HCT116 (cell line): ENCODE measurements at regions not wholly inside any gene's neighbourhood (a gene's known extent, or its start where the extent isn't known, plus 50 kb on each side); places are given as distances from the start of the nearest gene placed in this dataset.

ENCODE experiments used
- ATAC-seq: fragments of 200-7000 bp; cut with Tn5 transposase; 2 replicates; pipeline ENCODE4 v1.9.1; 2020; ENCODE audit warnings: mild to moderate bottlenecking, moderate library complexity
- BruUV-seq: library from RNA; stranded (reverse); fragments of 400-500 nt; replicated peaks from 2 replicates; lab custom pipeline; 2021; lab: Mats Ljungman, UMichigan
- CTCF ChIA-PET: fragments of 300-600 bp; sonication (Branson Sonifier 250); formaldehyde crosslinking; loops from one replicate; lab custom pipeline; 2021; ENCODE audit warnings: antibody characterized with exemption; lab: Charles Lee
- POLR2A ChIA-PET: fragments of 300-600, 350-600 bp; sonication (Branson Sonifier 250); formaldehyde crosslinking; loops from one replicate; lab custom pipeline; 2021; ENCODE audit warnings: antibody characterized with exemption; lab: Charles Lee
- RAD21 ChIA-PET, 2 experiments: fragments of 300-600 bp; sonication (Branson Sonifier 250); formaldehyde crosslinking; loops; one replicate each; lab custom pipeline; 2023; ENCODE audit warnings: low total read pairs in 2 of 2; ENCODE audit not compliant: uncharacterized antibody in 2 of 2, unreplicated experiment in 2 of 2, low non-redundant PET in 1 of 2; lab: Charles Lee
- DNase-seq: peaks from one replicate; pipeline ENCODE4 v3.0.0-alpha.2; 2010; ENCODE audit warnings: low read depth, low spot score
- H2AFZ ChIP-seq: fragments of 200-600 bp; shearing (Covaris generic), sonication (generic); 2 replicates; pipeline ENCODE4 v1.6.1; 2017; ENCODE audit warnings: low read depth, mixed run types, mixed read lengths, antibody characterized with exemption, low read length; ENCODE audit not compliant: poor library complexity, severe bottlenecking
- H3K27ac ChIP-seq: 2 replicates; pipeline ENCODE4 v1.5.1; 2012; ENCODE audit warnings: low read depth, low read length
- H3K27me3 ChIP-seq: fragments of 200-600 bp; sonication (generic); 2 replicates; pipeline ENCODE4 v1.6.1; 2016; ENCODE audit warnings: mixed run types, low read length, mixed read lengths; ENCODE audit not compliant: insufficient read depth
- H3K36me3 ChIP-seq, 2 experiments: fragments of 200-500 bp in 1 of 2; fragments of 200-600 bp in 1 of 2; sonication (Bioruptor generic) in 1 of 2; sonication (generic) in 1 of 2; 2 replicates each; pipeline versions ENCODE4 v1.5.1 to v1.6.1; 2014 to 2016; ENCODE audit warnings: low read length in 2 of 2, inconsistent platforms in 1 of 2, mixed read lengths in 1 of 2, mixed run types in 1 of 2; ENCODE audit not compliant: insufficient read depth in 2 of 2, control insufficient read depth in 1 of 2
- H3K4me1 ChIP-seq, 2 experiments: fragments of 200-600 bp in 1 of 2; sonication (generic) in 1 of 2; 2 replicates each; pipeline versions ENCODE4 v1.5.1 to v1.6.1; 2012 to 2017; ENCODE audit warnings: low read length in 2 of 2, inconsistent platforms in 1 of 2, mild to moderate bottlenecking in 1 of 2, mixed read lengths in 1 of 2, mixed run types in 1 of 2, moderate library complexity in 1 of 2; ENCODE audit not compliant: insufficient read depth in 2 of 2, control insufficient read depth in 1 of 2
- H3K4me2 ChIP-seq: fragments of 200-600 bp; sonication (generic); 2 replicates; pipeline ENCODE4 v1.6.1; 2017; ENCODE audit warnings: mixed run types, low read length, mixed read lengths
- H3K4me3 ChIP-seq, 2 experiments: fragments of 200-600 bp in 1 of 2; sonication (generic) in 1 of 2; replicated peaks in 1 of 2; 2 replicates each; pipeline ENCODE4 v1.5.1; 2011 to 2016; ENCODE audit warnings: low read length in 2 of 2, control low read depth in 1 of 2, low read depth in 1 of 2, mild to moderate bottlenecking in 1 of 2, mixed read lengths in 1 of 2, mixed run types in 1 of 2
- H3K79me2 ChIP-seq: fragments of 200-600 bp; sonication (generic); 2 replicates; pipeline ENCODE4 v1.6.1; 2017; ENCODE audit warnings: mild to moderate bottlenecking, mixed run types, low read length, moderate library complexity, mixed read lengths; ENCODE audit not compliant: insufficient read depth
- H3K9ac ChIP-seq: fragments of 200-600 bp; sonication (generic); 2 replicates; pipeline ENCODE4 v1.6.1; 2016; ENCODE audit warnings: low read length, mixed read lengths
- H3K9me2 ChIP-seq: fragments of 200-600 bp; sonication (generic), shearing (Covaris generic); 2 replicates; pipeline ENCODE4 v1.6.1; 2017; ENCODE audit warnings: mixed run types, mild to moderate bottlenecking, moderate library complexity; ENCODE audit not compliant: insufficient read depth
- H3K9me3 ChIP-seq, 2 experiments: fragments of 200-500 bp in 1 of 2; fragments of 200-600 bp in 1 of 2; sonication (Bioruptor generic) in 1 of 2; sonication (generic) in 1 of 2; 2 replicates each; pipeline ENCODE4 v1.6.1; 2014 to 2017; ENCODE audit warnings: low read length in 2 of 2, mixed read lengths in 2 of 2, inconsistent platforms in 1 of 2, low read depth in 1 of 2, mild to moderate bottlenecking in 1 of 2, mixed run types in 1 of 2, moderate library complexity in 1 of 2; ENCODE audit not compliant: control insufficient read depth in 1 of 2, insufficient read depth in 1 of 2
- H4K20me1 ChIP-seq: fragments of 200-600 bp; sonication (generic), shearing (Covaris generic); 2 replicates; pipeline ENCODE4 v1.6.1; 2017; ENCODE audit warnings: mixed run types, mild to moderate bottlenecking, moderate library complexity; ENCODE audit not compliant: insufficient read depth
- CBX3 ChIP-seq: IDR thresholded peaks from 2 replicates; pipeline ENCODE4 v1.6.1; 2012; ENCODE audit warnings: low read depth
- CEBPB ChIP-seq: IDR thresholded peaks from 2 replicates; pipeline ENCODE4 v1.6.1; 2012; ENCODE audit warnings: low read depth
- EGR1 ChIP-seq: IDR thresholded peaks from 2 replicates; pipeline ENCODE4 v1.6.1; 2012; ENCODE audit warnings: low read depth
- ELF1 ChIP-seq: IDR thresholded peaks from 2 replicates; pipeline ENCODE4 v1.6.1; 2012; ENCODE audit warnings: low read depth, borderline replicate concordance
- EZH2 ChIP-seq: fragments of 200-600 bp; sonication (generic); IDR thresholded peaks from 2 replicates; pipeline ENCODE4 v1.6.1; 2017; ENCODE audit warnings: antibody characterized with exemption, mixed run types
- EZH2phosphoT487 ChIP-seq: fragments of 200-600 bp; IDR thresholded peaks from 2 replicates; pipeline ENCODE4 v1.6.1; 2018; ENCODE audit warnings: antibody characterized with exemption, borderline replicate concordance
- JUND ChIP-seq: IDR thresholded peaks from 2 replicates; pipeline ENCODE4 v1.6.1; 2012
- POLR2A ChIP-seq: IDR thresholded peaks from 2 replicates; pipeline ENCODE4 v1.7.0; 2011; ENCODE audit warnings: borderline replicate concordance; ENCODE audit not compliant: insufficient read depth, insufficient read length; ENCODE audit errors: extremely low read depth
- POLR2AphosphoS5 ChIP-seq: IDR thresholded peaks from 2 replicates; pipeline ENCODE4 v1.6.1; 2011; ENCODE audit warnings: mild to moderate bottlenecking, low read depth, low read length, moderate library complexity
- RAD21 ChIP-seq: IDR thresholded peaks from 2 replicates; pipeline ENCODE4 v1.6.1; 2012; ENCODE audit warnings: low read depth, mild to moderate bottlenecking
- SIN3A ChIP-seq: IDR thresholded peaks from 2 replicates; pipeline ENCODE4 v1.6.1; 2012; ENCODE audit warnings: low read depth
- SP1 ChIP-seq: IDR thresholded peaks from 2 replicates; pipeline ENCODE4 v1.6.1; 2012; ENCODE audit warnings: low read depth
- TCF7L2 ChIP-seq: IDR thresholded peaks from 2 replicates; pipeline ENCODE4 v1.7.0; 2011; ENCODE audit warnings: borderline replicate concordance, inconsistent platforms; ENCODE audit not compliant: insufficient read depth, insufficient read length; ENCODE audit errors: extremely low read depth
- YY1 ChIP-seq: IDR thresholded peaks from 2 replicates; pipeline ENCODE4 v1.6.1; 2011; ENCODE audit warnings: low read length, low read depth, moderate library complexity, mild to moderate bottlenecking; ENCODE audit not compliant: insufficient replicate concordance; ENCODE audit errors: extremely low read depth
- ZFX ChIP-seq: fragments of 450-650 bp; IDR thresholded peaks from 2 replicates; pipeline ENCODE4 v1.6.1; 2017
- ZNF274 ChIP-seq: fragments of 200-500 bp; sonication (Bioruptor generic); IDR thresholded peaks from 2 replicates; pipeline ENCODE4 v1.6.1; 2014; ENCODE audit warnings: mild to moderate bottlenecking, low read depth, low read length, inconsistent platforms
- intact Hi-C: fragments of 100-400 bp; cut with micrococcal nuclease; formaldehyde crosslinking; loops from 2 replicates; pipeline ENCODE4 v1.10.0; 2022
- TF ChIP-seq, protein P1 (sequence below): IDR thresholded peaks from 2 replicates; pipeline ENCODE4 v1.6.1; 2012
- TF ChIP-seq, protein P2 (sequence below): IDR thresholded peaks from 2 replicates; pipeline ENCODE4 v1.6.1; 2012

DNA sequence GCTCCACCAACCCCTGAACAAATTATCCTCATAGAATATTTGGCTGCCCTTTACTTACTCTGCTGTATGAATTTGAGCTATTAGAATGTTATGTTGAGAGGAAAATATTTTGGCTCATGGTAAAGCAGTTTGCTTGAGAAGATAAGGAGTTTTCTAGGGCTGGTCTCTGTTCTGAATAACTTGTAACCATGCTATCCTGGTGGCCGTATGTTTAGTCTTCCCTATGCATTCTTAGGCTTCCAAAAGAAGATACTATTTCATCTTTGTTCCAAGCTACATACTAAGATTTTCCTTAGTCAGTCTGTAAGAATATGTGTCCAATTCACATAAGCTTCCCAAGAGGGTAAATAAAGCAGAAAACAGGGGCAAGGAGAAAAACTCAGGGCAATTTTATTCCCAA is 1105.1 kb upstream of the PIK3C3 start (continued):
- TF ChIP-seq ELF1 (no peak), EZH2 (no peak), ZFX (no peak), EZH2phosphoT487 (no peak)
- TF ChIP-seq, all 23 proteins: peak for 0

DNA sequence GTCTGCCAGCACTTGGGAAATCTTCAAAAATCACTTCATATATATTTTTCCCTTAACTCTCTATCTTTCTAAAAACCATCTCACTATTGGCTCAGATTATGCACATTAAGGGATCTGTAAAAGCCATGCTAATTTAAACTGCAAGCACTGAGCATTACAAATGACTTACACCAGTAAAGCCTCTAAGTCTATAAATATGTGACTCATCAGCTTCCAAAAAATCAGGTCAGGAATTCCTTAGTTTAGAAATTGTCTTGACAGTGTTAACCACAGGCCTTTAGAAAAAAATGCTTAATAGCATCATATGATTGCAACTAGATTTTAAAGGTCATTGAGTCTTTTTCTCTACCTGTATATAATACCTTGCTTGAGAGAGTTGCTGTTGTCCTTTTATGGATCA is 1113.6 kb upstream of the PIK3C3 start:
- no peak overlapping the region for H3K4me2 ChIP-seq
- peaks cover 0 to 10% of the 10 kb centered on the region in 2 experiments; a peak in 2 of 4 replicates for H3K9me3 ChIP-seq
- no peaks in the 10 kb centered on the region for H3K27me3 ChIP-seq
- no peak for DNase-seq
- H3K36me3 ChIP-seq, result no peaks in the 10 kb centered on the region
- no peaks in the 10 kb centered on the region for H4K20me1 ChIP-seq
- ChIA-PET RAD21 (no interaction called here), POLR2A (no interaction called here), CTCF (no interaction called here)
- no peaks in the 10 kb centered on the region for H3K79me2 ChIP-seq
- H2AFZ ChIP-seq, result no peak overlapping the region
- ATAC-seq, result no peak
- H3K9ac ChIP-seq, result no peak overlapping the region
- no peak overlapping the region for H3K4me3 ChIP-seq
- no peaks in the 10 kb centered on the region for H3K9me2 ChIP-seq
- no TSS peak for BruUV-seq
- no peak overlapping the region for H3K27ac ChIP-seq
- intact Hi-C loops, result no loop called here
- H3K4me1 ChIP-seq, result no peaks in the 10 kb centered on the region
- TF ChIP-seq, protein P1, sequence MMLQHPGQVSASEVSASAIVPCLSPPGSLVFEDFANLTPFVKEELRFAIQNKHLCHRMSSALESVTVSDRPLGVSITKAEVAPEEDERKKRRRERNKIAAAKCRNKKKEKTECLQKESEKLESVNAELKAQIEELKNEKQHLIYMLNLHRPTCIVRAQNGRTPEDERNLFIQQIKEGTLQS, result no peak
- no peak for TF ChIP-seq YY1
- TF ChIP-seq EGR1, result no peak
- no peak for TF ChIP-seq CBX3
- TF ChIP-seq ZNF274, result no peak
- TF ChIP-seq SP1, result no peak
- TF ChIP-seq EZH2phosphoT487, result no peak
- no peak for TF ChIP-seq RAD21
- no peak for TF ChIP-seq JUND
- TF ChIP-seq TCF7L2, result no peak
- no peak for TF ChIP-seq POLR2A
- TF ChIP-seq, protein P2, sequence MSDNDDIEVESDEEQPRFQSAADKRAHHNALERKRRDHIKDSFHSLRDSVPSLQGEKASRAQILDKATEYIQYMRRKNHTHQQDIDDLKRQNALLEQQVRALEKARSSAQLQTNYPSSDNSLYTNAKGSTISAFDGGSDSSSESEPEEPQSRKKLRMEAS, result no peak
- no peak for TF ChIP-seq CEBPB
- TF ChIP-seq SIN3A, result no peak
- TF ChIP-seq POLR2AphosphoS5, result no peak
- TF ChIP-seq ELF1, result no peak
- no peak for TF ChIP-seq EZH2
